ENCODE measurements at regions not wholly inside any gene's neighbourhood (a gene's known extent, or its start where the extent isn't known, plus 50 kb on each side); places are given as distances from the start of the nearest gene placed in this dataset.

DNA sequence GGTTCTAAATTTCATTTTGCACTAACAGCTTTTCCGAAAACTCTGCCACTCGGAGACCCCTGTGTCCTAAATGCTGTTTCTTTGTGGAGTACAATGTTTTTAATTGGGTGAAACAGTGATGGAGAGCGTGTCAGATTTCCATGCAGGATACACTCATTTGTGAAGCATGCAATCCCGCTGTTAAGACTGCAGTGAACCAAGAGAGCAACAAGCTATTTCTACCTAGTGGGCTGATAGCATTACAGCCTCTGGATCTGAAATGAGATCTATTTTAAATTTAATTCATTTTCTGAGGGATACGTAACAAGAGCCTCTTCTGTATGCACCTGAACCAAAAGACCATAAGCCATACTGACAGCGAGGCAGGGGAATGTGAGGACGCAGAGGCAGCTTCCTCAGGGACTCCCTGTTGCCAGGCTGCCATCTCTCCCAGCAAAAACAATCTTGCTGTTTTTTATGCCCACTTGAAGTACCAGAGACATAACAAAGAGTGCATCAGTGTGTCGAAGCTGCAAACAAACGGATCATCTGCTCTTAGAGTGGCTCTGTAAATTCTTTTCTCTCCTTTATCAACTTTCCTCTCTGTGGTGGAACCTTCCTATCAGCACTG lies 199.9 kb upstream of the COX10 start:
- no peak overlapping the region for H3K4me3 Mint-ChIP-seq
- H3K4me1 ChIP-seq (ENCODE audit: control insufficient read depth in 2 of 2, insufficient read depth in 2 of 2, low read length in 2 of 2) = peaks cover 0 to 9% of the 10 kb centered on the region in 2 donors
- ATAC-seq (ENCODE audit: low read depth) (no peak), DNase-seq (no peak)
- H3K4me2 ChIP-seq (replicated peaks; ENCODE audit: low read depth, low read length, poor library complexity, severe bottlenecking) = no peak overlapping the region
- H2AFZ ChIP-seq (ENCODE audit: insufficient read depth, low read depth, low read length, poor library complexity, severe bottlenecking) = no peak overlapping the region
- POLR2A ChIA-PET = interaction anchor here (0.6 kb wide), 1 partner anchor 30 kb away, joined by 4 read pairs; no protein-coding TSS in a partner anchor
- no peaks in the 10 kb centered on the region for H3K27me3 Mint-ChIP-seq
- CTCF ChIA-PET = no interaction called here
- H3K27me3 ChIP-seq (replicated peaks in 1 of 4; ENCODE audit: control extremely low read depth in 1 of 4, control insufficient read depth in 3 of 4, insufficient read depth in 4 of 4, low read length in 3 of 4) = no peaks in the 10 kb centered on the region
- no peak overlapping the region for H3K4me3 ChIP-seq (ENCODE audit: control extremely low read depth in 1 of 5, extremely low read depth in 1 of 5, insufficient read depth in 1 of 5, low read depth in 2 of 5, low read length in 4 of 5)
- no peaks in the 10 kb centered on the region for H3K36me3 ChIP-seq (replicated peaks in 1 of 2; ENCODE audit: control extremely low read depth in 1 of 2, control insufficient read depth in 1 of 2, extremely low read depth in 1 of 2, insufficient read depth in 2 of 2, low read length in 1 of 2)
- H3K9me3 Mint-ChIP-seq (ENCODE audit: insufficient read depth) = peaks cover 6% of the 10 kb centered on the region
- H3K79me2 ChIP-seq (ENCODE audit: control insufficient read depth, insufficient read depth, low read length) = no peaks in the 10 kb centered on the region
- WGBS (ENCODE audit: insufficient coverage) = 90% methylated on average over 6 of the region's 9 CpGs
- H3K27ac Mint-ChIP-seq = no peak overlapping the region
- no peak overlapping the region for H3K27ac ChIP-seq (ENCODE audit: low read length in 2 of 2)
- H4K20me1 ChIP-seq (ENCODE audit: control insufficient read depth, insufficient read depth, low read length, poor library complexity, severe bottlenecking) = no peaks in the 10 kb centered on the region
- H3K4me1 Mint-ChIP-seq = peaks cover 14% of the 10 kb centered on the region
- no peak overlapping the region for H3K9ac ChIP-seq (ENCODE audit: low read length)
- H3K9me3 ChIP-seq (ENCODE audit: control extremely low read depth in 1 of 3, control insufficient read depth in 2 of 3, insufficient read depth in 1 of 3, low read length in 2 of 3) = peaks cover 0 to 2% (median 0%) of the 10 kb centered on the region in 3 donors
- TF ChIP-seq, protein P1, sequence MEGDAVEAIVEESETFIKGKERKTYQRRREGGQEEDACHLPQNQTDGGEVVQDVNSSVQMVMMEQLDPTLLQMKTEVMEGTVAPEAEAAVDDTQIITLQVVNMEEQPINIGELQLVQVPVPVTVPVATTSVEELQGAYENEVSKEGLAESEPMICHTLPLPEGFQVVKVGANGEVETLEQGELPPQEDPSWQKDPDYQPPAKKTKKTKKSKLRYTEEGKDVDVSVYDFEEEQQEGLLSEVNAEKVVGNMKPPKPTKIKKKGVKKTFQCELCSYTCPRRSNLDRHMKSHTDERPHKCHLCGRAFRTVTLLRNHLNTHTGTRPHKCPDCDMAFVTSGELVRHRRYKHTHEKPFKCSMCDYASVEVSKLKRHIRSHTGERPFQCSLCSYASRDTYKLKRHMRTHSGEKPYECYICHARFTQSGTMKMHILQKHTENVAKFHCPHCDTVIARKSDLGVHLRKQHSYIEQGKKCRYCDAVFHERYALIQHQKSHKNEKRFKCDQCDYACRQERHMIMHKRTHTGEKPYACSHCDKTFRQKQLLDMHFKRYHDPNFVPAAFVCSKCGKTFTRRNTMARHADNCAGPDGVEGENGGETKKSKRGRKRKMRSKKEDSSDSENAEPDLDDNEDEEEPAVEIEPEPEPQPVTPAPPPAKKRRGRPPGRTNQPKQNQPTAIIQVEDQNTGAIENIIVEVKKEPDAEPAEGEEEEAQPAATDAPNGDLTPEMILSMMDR (IDR thresholded peaks at IDR 0.05) = no peak
- TF ChIP-seq EZH2 (IDR thresholded peaks at IDR 0.05; ENCODE audit: borderline replicate concordance, insufficient read depth, low read depth, low read length, poor library complexity, severe bottlenecking) = no peak
- intact Hi-C loops (cut with micrococcal nuclease) = no loop called here

DNA sequence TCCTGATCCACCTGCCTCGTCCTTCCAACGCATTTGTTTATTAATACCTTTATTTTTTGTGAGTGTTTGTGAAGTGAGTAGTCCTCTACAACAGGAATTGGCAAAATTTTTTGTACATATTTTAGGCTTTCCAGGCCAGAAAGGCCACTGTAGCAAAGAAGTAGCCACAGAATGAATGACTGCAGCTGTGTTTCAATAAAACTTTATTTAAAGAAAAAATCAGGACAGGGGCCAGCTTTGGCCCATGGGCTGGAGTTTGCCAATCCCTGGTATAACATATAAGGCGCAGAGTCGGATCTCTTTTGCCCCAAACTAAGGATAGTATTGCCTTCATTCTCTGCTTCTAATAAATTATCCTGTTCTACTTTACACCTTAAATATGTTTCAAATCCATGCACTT lies 198.0 kb upstream of the COX10 start:
- no peak overlapping the region for H3K27ac ChIP-seq (ENCODE audit: low read length in 2 of 2)
- H3K36me3 ChIP-seq (replicated peaks in 1 of 2; ENCODE audit: control extremely low read depth in 1 of 2, control insufficient read depth in 1 of 2, extremely low read depth in 1 of 2, insufficient read depth in 2 of 2, low read length in 1 of 2) = no peaks in the 10 kb centered on the region
- peaks cover 0 to 2% (median 0%) of the 10 kb centered on the region in 3 donors for H3K9me3 ChIP-seq (ENCODE audit: control extremely low read depth in 1 of 3, control insufficient read depth in 2 of 3, insufficient read depth in 1 of 3, low read length in 2 of 3)
- Mint-ChIP-seq H3K4me3 (no peak overlapping the region), H3K4me1 (no peaks in the 10 kb centered on the region), H3K9me3 (ENCODE audit: insufficient read depth) (peaks cover 6% of the 10 kb centered on the region), H3K27ac (no peak overlapping the region), H3K27me3 (no peaks in the 10 kb centered on the region)
- H3K4me1 ChIP-seq (ENCODE audit: control insufficient read depth in 2 of 2, insufficient read depth in 2 of 2, low read length in 2 of 2) = peaks cover 0 to under 1% of the 10 kb centered on the region in 2 donors
- no peaks in the 10 kb centered on the region for H3K79me2 ChIP-seq (ENCODE audit: control insufficient read depth, insufficient read depth, low read length)
- ATAC-seq (ENCODE audit: low read depth) = no peak
- 68% methylated on average over 2 of the region's 4 CpGs for WGBS (ENCODE audit: insufficient coverage)
- TF ChIP-seq, protein P1 (IDR thresholded peaks at IDR 0.05) = no peak
- no peak for TF ChIP-seq EZH2 (IDR thresholded peaks at IDR 0.05; ENCODE audit: borderline replicate concordance, insufficient read depth, low read depth, low read length, poor library complexity, severe bottlenecking)
- H3K4me2 ChIP-seq (replicated peaks; ENCODE audit: low read depth, low read length, poor library complexity, severe bottlenecking) = no peak overlapping the region
- intact Hi-C loops (cut with micrococcal nuclease) = no loop called here
- no peak overlapping the region for H3K4me3 ChIP-seq (ENCODE audit: control extremely low read depth in 1 of 5, extremely low read depth in 1 of 5, insufficient read depth in 1 of 5, low read depth in 2 of 5, low read length in 4 of 5)
- ChIA-PET CTCF (no interaction called here), POLR2A (no interaction called here)
- H2AFZ ChIP-seq (ENCODE audit: insufficient read depth, low read depth, low read length, poor library complexity, severe bottlenecking) = no peak overlapping the region
- no peak for DNase-seq
- no peaks in the 10 kb centered on the region for H4K20me1 ChIP-seq (ENCODE audit: control insufficient read depth, insufficient read depth, low read length, poor library complexity, severe bottlenecking)
- H3K27me3 ChIP-seq (replicated peaks in 1 of 4; ENCODE audit: control extremely low read depth in 1 of 4, control insufficient read depth in 3 of 4, insufficient read depth in 4 of 4, low read length in 3 of 4) = no peaks in the 10 kb centered on the region
- H3K9ac ChIP-seq (ENCODE audit: low read length) = no peak overlapping the region

Data from B cell (primary cell).